ENCODE measurements at regions not wholly inside any gene's neighbourhood (a gene's known extent, or its start where the extent isn't known, plus 50 kb on each side); places are given as distances from the start of the nearest gene placed in this dataset.

DNA sequence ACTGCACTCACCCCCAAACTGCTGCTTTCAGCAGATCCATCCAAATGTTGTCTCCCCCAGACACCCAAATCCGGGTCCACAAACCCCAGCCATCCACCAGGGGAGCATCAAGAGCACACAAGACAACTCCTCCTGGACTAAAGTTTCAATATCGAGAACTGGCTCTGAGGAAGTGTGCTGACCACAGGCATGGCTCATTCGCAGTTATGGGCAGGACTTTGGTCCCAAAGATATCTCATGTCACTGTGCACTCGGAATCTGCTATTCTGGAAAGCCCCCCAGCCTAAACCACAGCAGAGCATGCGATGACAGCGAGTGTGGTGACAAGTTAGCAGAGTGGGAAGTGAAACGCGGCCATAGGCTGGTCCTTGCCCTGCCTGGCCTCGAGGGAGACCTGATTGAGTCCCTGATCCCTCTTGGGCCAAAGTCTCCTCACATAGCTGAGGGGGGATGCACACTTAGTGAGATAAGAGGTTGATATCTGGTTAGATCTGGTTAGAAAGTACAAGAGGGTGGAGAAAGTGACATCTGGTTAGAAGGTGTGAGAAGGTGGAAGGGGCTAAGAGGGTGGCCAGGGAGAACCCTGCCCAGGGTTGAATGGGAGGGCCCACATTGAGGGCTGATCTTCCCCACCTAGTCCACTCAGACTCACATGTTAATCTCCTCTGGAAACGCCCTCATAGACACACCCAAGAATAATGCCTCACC lies 149.7 kb downstream of the MRPL14 start:
- H3K9me3 ChIP-seq = no peaks in the 10 kb centered on the region
- no peaks in the 10 kb centered on the region for H3K36me3 ChIP-seq (ENCODE audit: low read depth, missing control alignments)
- H3K27me3 ChIP-seq = no peaks in the 10 kb centered on the region
- H3K4me1 ChIP-seq = peaks cover 3% of the 10 kb centered on the region
- no peak for DNase-seq
- 82 to 86% methylated on average over 10 of the region's 10 CpGs for WGBS, 2 donors
- TF ChIP-seq POLR2A (IDR thresholded peaks at IDR 0.05) = no peak
- TF ChIP-seq, protein P1, sequence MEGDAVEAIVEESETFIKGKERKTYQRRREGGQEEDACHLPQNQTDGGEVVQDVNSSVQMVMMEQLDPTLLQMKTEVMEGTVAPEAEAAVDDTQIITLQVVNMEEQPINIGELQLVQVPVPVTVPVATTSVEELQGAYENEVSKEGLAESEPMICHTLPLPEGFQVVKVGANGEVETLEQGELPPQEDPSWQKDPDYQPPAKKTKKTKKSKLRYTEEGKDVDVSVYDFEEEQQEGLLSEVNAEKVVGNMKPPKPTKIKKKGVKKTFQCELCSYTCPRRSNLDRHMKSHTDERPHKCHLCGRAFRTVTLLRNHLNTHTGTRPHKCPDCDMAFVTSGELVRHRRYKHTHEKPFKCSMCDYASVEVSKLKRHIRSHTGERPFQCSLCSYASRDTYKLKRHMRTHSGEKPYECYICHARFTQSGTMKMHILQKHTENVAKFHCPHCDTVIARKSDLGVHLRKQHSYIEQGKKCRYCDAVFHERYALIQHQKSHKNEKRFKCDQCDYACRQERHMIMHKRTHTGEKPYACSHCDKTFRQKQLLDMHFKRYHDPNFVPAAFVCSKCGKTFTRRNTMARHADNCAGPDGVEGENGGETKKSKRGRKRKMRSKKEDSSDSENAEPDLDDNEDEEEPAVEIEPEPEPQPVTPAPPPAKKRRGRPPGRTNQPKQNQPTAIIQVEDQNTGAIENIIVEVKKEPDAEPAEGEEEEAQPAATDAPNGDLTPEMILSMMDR (IDR thresholded peaks at IDR 0.05) = no peak
- intact Hi-C loops (cut with DNase I; ENCODE audit: low total_unique reads) = no loop called here
- no peak overlapping the region for H3K4me3 ChIP-seq
- H3K27ac ChIP-seq = no peak overlapping the region

DNA sequence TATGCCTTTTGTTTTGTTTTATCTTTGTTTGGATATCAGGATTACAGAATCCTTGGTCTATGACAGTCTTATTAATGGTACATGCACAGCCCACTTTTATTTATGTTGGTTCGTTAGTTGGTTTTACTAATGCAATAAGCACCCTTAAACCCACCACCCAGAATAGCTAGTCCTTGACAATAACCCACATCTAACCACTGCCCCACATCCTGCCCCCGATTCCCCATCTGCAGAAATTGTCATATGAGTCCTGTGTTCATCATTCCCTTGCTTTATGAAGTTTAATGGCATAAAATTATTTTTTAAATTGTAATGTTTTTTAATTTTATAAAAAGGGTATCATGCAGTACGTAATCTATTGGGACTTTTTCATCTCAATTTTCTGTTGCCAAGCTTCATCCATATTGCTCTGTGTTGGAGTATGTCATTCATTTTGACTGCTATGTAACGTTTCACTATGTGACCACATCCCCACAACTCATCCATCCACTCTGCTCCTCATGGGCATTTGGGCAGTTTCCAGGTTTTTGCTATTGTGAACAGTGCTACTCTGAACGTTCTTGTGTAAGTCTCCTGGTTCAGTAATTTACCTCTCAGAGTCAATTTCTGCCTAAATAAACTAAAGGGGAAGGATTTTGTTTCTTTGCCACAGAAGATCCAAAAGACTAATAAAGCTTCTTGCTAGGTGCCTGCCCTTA lies 150.4 kb downstream of the MRPL14 start:
- no peaks in the 10 kb centered on the region for H3K27me3 ChIP-seq
- WGBS, 2 donors = 78 to 86% methylated on average over 5 of the region's 5 CpGs
- DNase-seq = no peak

DNA sequence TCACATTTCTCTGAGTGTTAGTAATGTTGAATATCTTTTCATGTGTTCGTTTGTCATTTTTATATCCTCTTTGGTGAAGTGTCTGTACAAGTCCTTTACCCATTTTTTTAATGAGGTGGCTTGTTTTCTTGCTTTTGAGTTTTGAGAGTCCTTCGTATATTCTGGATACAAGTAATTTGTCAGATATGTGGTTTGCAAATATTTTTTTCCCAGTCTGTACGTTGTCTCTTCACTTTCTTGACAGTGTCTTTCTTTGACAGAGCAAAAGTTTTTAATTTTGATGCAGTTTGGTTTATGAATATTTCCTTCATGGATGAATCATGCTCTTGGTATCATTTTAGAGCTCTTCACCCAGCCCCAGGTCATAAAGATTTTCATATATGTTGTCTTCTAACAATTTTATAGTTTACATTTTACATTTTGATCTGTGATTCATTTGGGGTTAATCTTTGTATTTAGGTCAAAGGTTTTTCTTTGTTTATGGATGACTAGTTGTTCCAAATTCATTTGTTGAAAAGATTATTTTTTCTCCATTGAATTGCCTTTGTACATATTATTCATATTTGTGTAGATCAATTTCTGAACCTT lies 152.5 kb downstream of the MRPL14 start:
- intact Hi-C loops (cut with DNase I; ENCODE audit: low total_unique reads) = no loop called here
- H3K27me3 ChIP-seq = no peaks in the 10 kb centered on the region
- WGBS, 2 donors = 91 to 92% methylated on average over 3 of the region's 3 CpGs
- no peak overlapping the region for H3K27ac ChIP-seq
- no peak for DNase-seq
- TF ChIP-seq, protein P1 (IDR thresholded peaks at IDR 0.05) = no peak
- no peak for TF ChIP-seq POLR2A (IDR thresholded peaks at IDR 0.05)
- H3K36me3 ChIP-seq (ENCODE audit: low read depth, missing control alignments) = no peaks in the 10 kb centered on the region
- no peaks in the 10 kb centered on the region for H3K9me3 ChIP-seq
- H3K4me1 ChIP-seq = peaks cover 4% of the 10 kb centered on the region
- no peak overlapping the region for H3K4me3 ChIP-seq

More for the DNA sequence above, 150.4 kb downstream of the MRPL14 start:
- intact Hi-C loops (cut with DNase I; ENCODE audit: low total_unique reads) = no loop called here
- Histone ChIP-seq H3K9me3 (no peaks in the 10 kb centered on the region), H3K36me3 (ENCODE audit: low read depth, missing control alignments) (no peaks in the 10 kb centered on the region), H3K27ac (no peak overlapping the region), H3K4me1 (peaks cover 4% of the 10 kb centered on the region), H3K4me3 (no peak overlapping the region)
- TF ChIP-seq, protein P1 (IDR thresholded peaks at IDR 0.05) = no peak
- no peak for TF ChIP-seq POLR2A (IDR thresholded peaks at IDR 0.05)

DNA sequence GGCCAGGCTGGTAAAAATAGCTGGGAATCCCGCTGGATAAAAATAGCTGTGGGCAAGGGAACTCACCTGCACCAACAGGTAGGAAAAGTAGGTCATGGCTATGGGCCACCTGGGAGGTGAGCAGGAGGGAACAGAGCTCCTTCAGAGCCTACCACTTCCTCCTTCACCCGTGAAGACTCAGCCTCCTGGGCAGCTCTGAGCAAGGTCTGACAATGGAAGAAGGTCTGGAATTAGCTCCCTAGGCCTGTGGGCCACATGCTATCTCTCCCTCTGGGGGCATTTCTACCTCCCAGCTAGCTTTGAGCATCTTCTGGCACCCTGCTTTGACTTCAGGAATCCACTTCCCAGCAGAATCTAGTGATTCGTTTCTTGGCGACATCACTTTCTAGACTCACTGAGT lies 153.9 kb downstream of the MRPL14 start:
- Histone ChIP-seq H3K27ac (no peak overlapping the region), H3K36me3 (ENCODE audit: low read depth, missing control alignments) (no peaks in the 10 kb centered on the region), H3K4me1 (peaks cover 4% of the 10 kb centered on the region), H3K9me3 (no peaks in the 10 kb centered on the region), H3K4me3 (no peak overlapping the region), H3K27me3 (no peaks in the 10 kb centered on the region)
- 77 to 84% methylated on average over 4 of the region's 4 CpGs for WGBS, 2 donors
- DNase-seq = no peak
- intact Hi-C loops (cut with DNase I; ENCODE audit: low total_unique reads) = no loop called here
- no peak for TF ChIP-seq POLR2A (IDR thresholded peaks at IDR 0.05)
- TF ChIP-seq, protein P1 (IDR thresholded peaks at IDR 0.05) = no peak
